Iris pigment epithelial cell (primary cell): ENCODE measurements at regions not wholly inside any gene's neighbourhood (a gene's known extent, or its start where the extent isn't known, plus 50 kb on each side); places are given as distances from the start of the nearest gene placed in this dataset.

Source experiments
- DNase-seq: peaks from one replicate; pipeline ENCODE4 v3.0.0-alpha.2; 2011; ENCODE audit warnings: low read depth

GRCh38 chr19:30128211-30128610 lies 186.2 kb downstream of the URI1 start:
- no peak for DNase-seq

DNA sequence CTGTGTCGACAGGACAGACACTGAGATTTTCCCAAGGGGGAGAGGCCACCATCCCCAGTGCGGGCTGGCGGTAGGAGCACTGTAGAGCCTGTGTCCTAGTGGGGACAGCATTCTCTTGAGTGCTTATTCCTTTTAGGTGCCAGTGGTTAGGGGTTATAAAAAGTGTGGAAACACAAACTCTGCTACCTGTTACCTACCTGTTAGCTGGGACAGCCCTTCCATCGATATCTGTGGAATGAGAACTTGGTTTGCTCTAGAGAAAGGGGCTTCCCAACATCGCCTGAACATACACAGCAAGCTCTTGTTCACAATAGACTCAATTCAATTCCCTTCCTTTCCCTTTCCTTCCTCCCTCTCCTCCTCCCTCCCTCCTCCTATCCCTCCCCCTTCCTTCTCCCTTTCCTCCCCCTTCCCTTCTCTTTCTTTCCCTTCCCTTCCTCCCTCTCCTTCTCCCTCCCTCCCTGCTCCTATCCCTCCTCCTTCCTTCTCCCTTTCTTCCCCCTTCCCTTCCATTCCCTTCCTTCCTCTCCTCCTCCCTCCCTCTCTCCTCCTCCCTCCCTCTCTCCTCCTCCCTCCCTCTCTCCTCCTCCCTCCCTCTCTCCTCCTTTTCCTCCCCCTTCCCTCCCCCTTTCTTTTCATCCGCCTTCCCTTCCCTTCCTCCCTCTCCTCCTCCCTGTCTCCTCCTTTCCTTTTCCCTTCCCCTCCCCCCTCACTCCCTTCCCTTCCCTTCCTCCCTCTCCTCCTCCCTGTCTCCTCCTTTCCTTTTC lies 188.5 kb downstream of the URI1 start:
- DNase-seq: no peak

DNA sequence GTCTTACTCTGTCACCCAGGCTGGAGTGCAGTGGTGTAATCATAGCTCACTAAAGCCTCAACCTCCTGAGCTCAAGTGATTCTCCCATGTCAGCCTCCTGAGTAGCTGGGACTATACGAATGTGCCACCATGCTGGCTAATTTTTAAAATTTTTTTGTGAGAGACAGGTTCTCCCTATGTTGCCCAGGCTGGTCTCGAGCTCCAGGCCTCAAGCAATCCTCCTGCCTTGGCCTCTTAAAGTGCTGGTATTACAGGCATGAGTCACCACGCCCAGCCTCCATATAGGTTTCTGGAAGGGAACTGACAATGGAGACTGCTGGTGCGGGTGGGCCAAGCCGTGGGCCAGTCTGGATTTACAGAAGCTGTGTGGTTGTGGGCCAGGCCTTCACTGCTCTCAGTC lies 189.2 kb downstream of the URI1 start:
- DNase-seq: no peak

- no peak for DNase-seq
Observed at GRCh38 chr19:30131722-30132291, 189.8 kb downstream of the URI1 start.

- no peak for DNase-seq
Observed at GRCh38 chr19:30132343-30133075, 190.5 kb downstream of the URI1 start.

DNA sequence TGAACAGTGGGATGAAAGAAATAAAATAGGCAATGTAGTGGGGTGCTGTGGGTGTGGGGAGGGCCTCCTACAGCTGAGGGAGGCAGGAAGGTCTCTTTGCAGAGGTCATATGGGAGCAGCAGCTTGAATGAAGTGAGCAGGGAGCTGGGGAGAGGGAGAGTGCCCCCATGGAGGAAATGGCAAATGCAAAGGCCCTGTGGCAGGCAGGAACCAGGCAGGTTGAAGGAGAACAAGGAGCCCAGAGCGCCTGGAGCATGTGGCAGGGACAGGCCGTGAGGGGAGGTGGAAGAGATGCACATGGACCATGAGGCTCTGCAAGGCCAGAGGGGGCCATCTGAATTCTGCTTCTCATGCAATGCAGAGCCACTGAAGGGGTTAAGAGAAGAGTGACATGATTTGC lies 191.8 kb downstream of the URI1 start:
- DNase-seq: no peak

GRCh38 chr19:30135093-30135757 lies 193.2 kb downstream of the URI1 start:
- DNase-seq: no peak

GRCh38 chr19:30135797-30136196 lies 193.8 kb downstream of the URI1 start:
- DNase-seq: no peak

DNA sequence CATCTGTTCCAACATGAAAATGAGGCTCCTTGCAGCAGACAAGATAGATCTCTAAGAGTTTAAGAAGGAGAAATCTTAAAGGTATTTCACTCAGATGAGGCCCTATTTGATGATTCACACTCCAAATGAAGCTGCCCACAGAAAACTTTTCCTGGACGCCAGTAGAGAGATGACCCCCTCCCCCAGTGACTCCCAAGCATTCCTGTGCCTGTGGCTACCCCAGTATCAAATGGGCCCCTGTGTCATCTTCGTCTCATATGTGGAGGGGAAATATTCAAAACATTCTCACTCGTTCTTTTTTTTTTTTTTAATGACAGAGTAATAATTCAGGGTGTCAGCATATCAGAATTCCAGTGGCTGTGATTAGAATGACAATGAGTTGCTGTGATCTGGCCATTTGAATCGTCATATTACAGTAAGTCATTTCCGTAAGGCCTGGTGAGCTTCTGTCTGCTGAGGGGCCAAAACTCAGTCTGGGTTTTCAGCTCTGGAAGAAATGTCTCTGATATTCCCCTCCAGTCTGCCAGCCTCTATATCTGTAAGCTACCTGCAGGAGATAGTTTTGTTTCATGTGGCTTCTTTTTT lies 194.7 kb downstream of the URI1 start:
- DNase-seq: no peak

DNA sequence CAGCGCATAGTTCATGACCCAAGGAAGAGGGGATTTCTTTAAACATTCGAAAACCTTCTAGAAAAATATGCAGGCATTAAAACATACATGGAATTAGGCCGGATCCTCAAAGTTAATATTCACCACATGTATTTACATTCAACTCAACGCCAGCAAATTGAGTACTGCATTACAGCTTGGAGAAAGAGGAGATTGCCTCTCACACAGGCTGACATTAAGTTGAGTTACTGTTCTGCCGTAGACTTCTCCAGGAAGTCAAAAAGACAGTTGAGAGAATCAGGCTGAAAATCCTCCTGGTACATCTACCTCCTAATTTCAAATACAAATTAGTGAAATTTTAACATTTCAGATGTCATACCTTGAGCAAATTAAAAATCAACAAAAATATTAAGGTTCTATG lies 195.7 kb downstream of the URI1 start:
- no peak for DNase-seq

GRCh38 chr19:30144242-30144758 lies 202.3 kb downstream of the URI1 start:
- DNase-seq: no peak

DNA sequence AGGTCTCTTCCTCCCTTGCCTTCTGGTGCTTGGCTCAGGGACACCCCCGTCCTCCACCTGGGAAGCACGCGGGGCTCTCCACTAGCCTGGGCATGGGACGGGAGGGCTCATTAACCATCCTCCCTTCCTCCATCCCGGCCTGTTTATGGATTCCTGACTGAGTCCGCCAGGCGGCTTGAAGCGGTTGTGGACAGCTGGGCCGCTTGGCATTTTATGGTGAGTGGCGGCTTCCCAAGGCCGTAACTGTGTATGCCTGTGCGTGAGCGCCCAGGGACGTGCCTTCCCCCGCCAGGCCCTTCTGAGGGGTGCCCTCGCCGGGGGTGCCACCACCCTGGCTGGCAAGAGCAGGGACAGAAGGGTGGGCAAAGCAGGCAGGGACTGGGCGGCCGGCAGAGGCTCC lies 202.8 kb downstream of the URI1 start:
- no peak for DNase-seq

- no peak for DNase-seq
Observed at GRCh38 chr19:30145467-30145866, 203.4 kb downstream of the URI1 start.

GRCh38 chr19:30146346-30146745 lies 204.3 kb downstream of the URI1 start:
- DNase-seq: no peak

GRCh38 chr19:30148039-30148790 lies 206.2 kb downstream of the URI1 start:
- DNase-seq: no peak

- no peak for DNase-seq
Observed at GRCh38 chr19:30148803-30149202, 206.8 kb downstream of the URI1 start.

DNA sequence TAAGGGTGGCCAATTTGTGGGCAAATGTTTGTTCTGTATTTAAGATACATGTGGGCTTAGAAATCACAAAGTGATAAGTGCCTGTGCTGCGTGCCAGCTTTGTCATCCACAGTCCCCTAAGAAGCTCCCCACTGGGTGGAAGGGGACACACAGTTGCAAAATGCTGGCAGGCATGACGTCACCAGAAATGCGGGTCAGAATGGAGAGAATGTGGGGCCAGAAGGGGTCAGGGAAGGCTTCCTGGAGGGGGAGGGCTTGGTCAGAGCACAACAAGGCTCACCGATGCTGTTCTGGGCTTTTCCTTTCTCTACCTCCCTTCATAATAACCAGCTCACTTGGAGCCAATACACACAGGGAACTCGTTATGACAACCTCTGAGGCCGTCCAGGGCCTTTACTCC lies 207.3 kb downstream of the URI1 start:
- no peak for DNase-seq

- no peak for DNase-seq
Observed at GRCh38 chr19:30150626-30151025, 208.6 kb downstream of the URI1 start.

DNA sequence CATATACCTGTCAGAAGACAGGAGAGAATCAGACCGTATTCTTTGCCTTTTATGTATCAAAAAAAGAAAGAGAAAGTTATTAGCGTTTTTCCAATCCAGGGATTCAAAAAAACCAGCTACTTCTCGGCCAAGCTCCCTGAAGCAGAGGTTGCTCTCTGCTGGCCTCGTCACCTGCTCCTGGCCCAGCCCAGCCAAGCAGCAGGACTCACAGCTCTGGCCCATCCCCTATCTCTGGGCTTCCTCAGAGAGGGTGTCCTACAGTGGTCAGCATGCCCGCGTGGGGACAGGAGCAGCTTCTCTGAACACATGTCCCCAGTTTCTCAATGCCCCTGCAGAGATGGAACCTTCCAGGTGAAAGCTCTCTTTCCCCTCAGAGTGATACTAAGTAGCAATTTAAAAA lies 209.0 kb downstream of the URI1 start:
- no peak for DNase-seq

DNA sequence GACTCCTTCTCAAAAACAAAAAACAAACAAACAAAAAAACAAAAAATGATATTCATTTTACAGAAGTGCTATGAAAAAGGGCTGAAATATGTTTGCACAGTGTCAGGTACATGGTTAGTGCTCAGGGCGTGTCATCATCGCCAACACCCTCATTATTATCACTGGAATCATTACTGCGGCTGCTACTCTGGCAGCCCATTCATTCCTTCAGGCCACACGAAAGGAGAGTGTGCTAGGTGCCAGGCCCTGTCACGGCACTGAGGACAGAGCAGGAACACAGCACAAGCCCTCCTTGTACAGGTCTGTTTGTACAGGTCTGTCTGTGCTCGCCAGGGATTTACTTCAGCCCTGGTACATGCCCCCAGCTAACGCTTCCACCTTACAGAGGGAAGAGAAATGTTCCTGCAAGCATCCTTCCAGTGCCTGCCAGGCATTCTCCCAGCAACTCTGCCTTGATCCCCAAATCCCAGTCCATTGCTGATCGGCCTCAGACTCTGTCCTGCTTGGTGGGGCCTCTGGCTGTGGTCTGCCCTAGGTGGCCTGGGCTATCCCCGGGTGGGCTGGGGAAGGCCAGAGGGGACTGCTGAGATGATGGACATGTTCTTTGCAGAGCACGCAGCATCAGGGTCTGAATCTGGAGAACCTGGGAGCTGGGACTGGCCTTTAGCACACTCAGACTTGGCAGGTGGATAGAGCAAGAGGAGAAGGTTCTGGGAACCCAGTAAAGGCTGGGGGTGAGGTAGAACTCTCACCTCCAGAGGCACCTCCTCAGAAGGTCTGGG lies 210.7 kb downstream of the URI1 start:
- DNase-seq: no peak
